Sciatic nerve (tissue), 2 donors: ENCODE measurements at regions not wholly inside any gene's neighbourhood (a gene's known extent, or its start where the extent isn't known, plus 50 kb on each side); places are given as distances from the start of the nearest gene placed in this dataset.
"Not testable (repeated sequence)": the region's sequence is repeated elsewhere in the genome, so short reads cannot be mapped to it uniquely, and the experiment has no call there.

ENCODE experiments used
- ATAC-seq: fragments of 200-7000 bp; cut with Tn5 transposase; one replicate; pipeline ENCODE4 v1.9.1; 2020; ENCODE audit warnings: mild to moderate bottlenecking, moderate library complexity
- DNase-seq: peaks from one replicate; pipeline ENCODE4 v3.0.0-alpha.2; 2020; ENCODE audit warnings: low spot score
- intact Hi-C: fragments of 100-400 bp; cut with DNase I; formaldehyde crosslinking; loops from one replicate; pipeline ENCODE4 v1.14.2; 2022
- donor health status: DM: no; HTN: no; CAD: no.
- donor health status: DM: no; HTN: no; CAD: no.

GRCh38 chr4:164538097-164538496 lies 215.8 kb upstream of the SMIM31 start:
- intact Hi-C loops = no loop called here
- ATAC-seq (no peak), DNase-seq (no peak)

GRCh38 chr4:164540987-164541386 lies 212.9 kb upstream of the SMIM31 start:
- intact Hi-C loops = no loop called here
- DNase-seq = no peak
- no peak for ATAC-seq

GRCh38 chr4:164542431-164542830 lies 211.5 kb upstream of the SMIM31 start:
- ATAC-seq = no peak
- DNase-seq = no peak
- intact Hi-C loops = no loop called here

GRCh38 chr4:164550989-164551712 lies 202.8 kb upstream of the SMIM31 start:
- DNase-seq (no peak), ATAC-seq (no peak)
- intact Hi-C loops = no loop called here

GRCh38 chr4:164551713-164552040 lies 202.3 kb upstream of the SMIM31 start:
- no peak for DNase-seq
- no peak for ATAC-seq
- intact Hi-C loops = no loop called here

GRCh38 chr4:164571593-164572390 lies 182.1 kb upstream of the SMIM31 start:
- intact Hi-C loops = no loop called here
- no peak for DNase-seq
- ATAC-seq = no peak

GRCh38 chr4:164572877-164573279 lies 181.1 kb upstream of the SMIM31 start:
- intact Hi-C loops = no loop called here
- DNase-seq = no peak
- ATAC-seq = no peak

- ATAC-seq = no peak
- intact Hi-C loops = no loop called here
- no peak for DNase-seq
These were observed 178.1 kb upstream of the SMIM31 start for GRCh38 chr4:164575861-164576260.

- intact Hi-C loops = no loop called here
- DNase-seq (no peak), ATAC-seq (no peak)
These were observed 174.5 kb upstream of the SMIM31 start for GRCh38 chr4:164579270-164579942.

- ATAC-seq (no peak), DNase-seq (no peak)
- intact Hi-C loops = no loop called here
These were observed 162.3 kb upstream of the SMIM31 start for GRCh38 chr4:164591666-164592065.

GRCh38 chr4:164595751-164596150 lies 158.2 kb upstream of the SMIM31 start:
- intact Hi-C loops = no loop called here
- DNase-seq (no peak), ATAC-seq (no peak)

GRCh38 chr4:164596318-164596878 lies 157.5 kb upstream of the SMIM31 start:
- intact Hi-C loops = no loop called here
- no peak for DNase-seq
- ATAC-seq = no peak

- ATAC-seq = no peak
- intact Hi-C loops = no loop called here
- DNase-seq = no peak
These were observed 157.0 kb upstream of the SMIM31 start for GRCh38 chr4:164596927-164597326.

- ATAC-seq (no peak), DNase-seq (no peak)
- intact Hi-C loops = no loop called here
These were observed 152.3 kb upstream of the SMIM31 start for GRCh38 chr4:164601653-164602052.

GRCh38 chr4:164605791-164606190 lies 148.1 kb upstream of the SMIM31 start:
- DNase-seq, ATAC-seq, intact Hi-C loops: not testable (repeated sequence)

GRCh38 chr4:164606478-164606877 lies 147.5 kb upstream of the SMIM31 start:
- DNase-seq = no peak
- intact Hi-C loops = no loop called here
- no peak for ATAC-seq

- ATAC-seq (no peak), DNase-seq (no peak)
- intact Hi-C loops = no loop called here
These were observed 140.7 kb upstream of the SMIM31 start for GRCh38 chr4:164613256-164613655.

- intact Hi-C loops = no loop called here
- no peak for ATAC-seq
These were observed 140.1 kb upstream of the SMIM31 start for GRCh38 chr4:164613792-164614191.

GRCh38 chr4:164614329-164614728 lies 139.6 kb upstream of the SMIM31 start:
- no peak for ATAC-seq
- intact Hi-C loops = no loop called here

More at GRCh38 chr4:164613792-164614191, 140.1 kb upstream of the SMIM31 start:
- no peak for DNase-seq

GRCh38 chr4:164614999-164615398 lies 138.9 kb upstream of the SMIM31 start:
- no peak for ATAC-seq
- no peak for DNase-seq
- intact Hi-C loops = no loop called here

More at GRCh38 chr4:164614329-164614728, 139.6 kb upstream of the SMIM31 start:
- DNase-seq = no peak
